IMR-90 (cell line): ENCODE measurements at regions not wholly inside any gene's neighbourhood (a gene's known extent, or its start where the extent isn't known, plus 50 kb on each side); places are given as distances from the start of the nearest gene placed in this dataset.

Experiments
- ATAC-seq: fragments of 200-7000 bp; cut with Tn5 transposase; 2 replicates; pipeline ENCODE4 v1.9.1; 2020; ENCODE audit warnings: low read depth, mild to moderate bottlenecking, moderate library complexity
- BruUV-seq: library from RNA; stranded (reverse); fragments of 400-500 nt; replicated peaks from 2 replicates; lab custom pipeline; 2021; lab: Mats Ljungman, UMichigan
- CTCF ChIA-PET: fragments of 300-600 bp; formaldehyde crosslinking; extraction: SDS; loops from one replicate; lab custom pipeline; 2021; ENCODE audit warnings: antibody characterized with exemption; lab: Yijun Ruan, JAX
- POLR2A ChIA-PET: fragments of 300-600 bp; sonication (Branson Sonifier 250); formaldehyde crosslinking; loops from one replicate; lab custom pipeline; 2022; ENCODE audit warnings: antibody characterized with exemption; ENCODE audit not compliant: unreplicated experiment; lab: Charles Lee
- DNase-seq: peaks from one replicate; pipeline ENCODE4 v3.0.0; 2013
- H2AFZ ChIP-seq: replicated peaks from 2 replicates; pipeline ENCODE3; 2013; ENCODE audit warnings: low read length, mild to moderate bottlenecking; ENCODE audit not compliant: poor library complexity
- H2AK5ac ChIP-seq: 2 replicates; pipeline ENCODE4 v1.6.1; 2013; ENCODE audit warnings: low read depth, low read length, inconsistent platforms
- H2AK9ac ChIP-seq: replicated peaks from 2 replicates; pipeline ENCODE3; 2013; ENCODE audit warnings: mild to moderate bottlenecking, low read depth, low read length, moderate library complexity; ENCODE audit not compliant: poor library complexity
- H2BK120ac ChIP-seq: 2 replicates; pipeline ENCODE4 v1.6.1; 2013; ENCODE audit warnings: low read depth, low read length, inconsistent platforms
- H2BK15ac ChIP-seq: 3 replicates; pipeline ENCODE4 v1.6.1; 2013; ENCODE audit warnings: low read depth, low read length, inconsistent platforms
- H2BK20ac ChIP-seq: 2 replicates; pipeline ENCODE4 v1.6.1; 2013; ENCODE audit warnings: low read depth, mild to moderate bottlenecking, inconsistent platforms, low read length, moderate library complexity
- H2BK5ac ChIP-seq: 2 replicates; pipeline ENCODE4 v1.6.1; 2013; ENCODE audit warnings: mild to moderate bottlenecking, low read depth, low read length, inconsistent platforms; ENCODE audit not compliant: poor library complexity, severe bottlenecking
- H3K14ac ChIP-seq: replicated peaks from 2 replicates; pipeline ENCODE4 v1.6.1; 2013; ENCODE audit warnings: low read depth, low read length, inconsistent platforms
- H3K18ac ChIP-seq: 2 replicates; pipeline ENCODE4 v1.6.1; 2013; ENCODE audit warnings: low read depth, low read length, control low read depth
- H3K23ac ChIP-seq: 2 replicates; pipeline ENCODE4 v1.6.1; 2013; ENCODE audit warnings: low read depth, low read length, inconsistent platforms
- H3K27ac ChIP-seq: 2 replicates; pipeline ENCODE4 v1.5.1; 2013; ENCODE audit warnings: mild to moderate bottlenecking, control low read depth, low read length; ENCODE audit not compliant: insufficient read depth
- H3K27me3 ChIP-seq: 2 replicates; pipeline ENCODE4 v1.6.1; 2013; ENCODE audit warnings: low read length; ENCODE audit not compliant: control insufficient read depth, insufficient read depth
- H3K36me3 ChIP-seq: 2 replicates; pipeline ENCODE4 v1.6.1; 2013; ENCODE audit warnings: low read length, mixed read lengths; ENCODE audit not compliant: control insufficient read depth, insufficient read depth
- H3K4ac ChIP-seq: 2 replicates; pipeline ENCODE4 v1.6.1; 2013; ENCODE audit warnings: low read depth, low read length, inconsistent platforms
- H3K4me1 ChIP-seq: 2 replicates; pipeline ENCODE4 v1.6.1; 2013; ENCODE audit warnings: low read length, mixed read lengths; ENCODE audit not compliant: control insufficient read depth, insufficient read depth
- H3K4me2 ChIP-seq: 2 replicates; pipeline ENCODE4 v1.6.1; 2013; ENCODE audit warnings: low read depth, mild to moderate bottlenecking, control low read depth, low read length, moderate library complexity
- H3K4me3 ChIP-seq: 2 replicates; pipeline ENCODE4 v1.5.1; 2013; ENCODE audit warnings: low read depth, mild to moderate bottlenecking, control low read depth, low read length, moderate library complexity; ENCODE audit not compliant: insufficient read depth
- H3K56ac ChIP-seq: 2 replicates; pipeline ENCODE4 v1.6.1; 2013; ENCODE audit warnings: low read length, inconsistent platforms; ENCODE audit not compliant: insufficient read depth; ENCODE audit errors: extremely low read depth
- H3K79me1 ChIP-seq, 2 experiments: 2 replicates each; pipeline ENCODE4 v1.6.1; 2013; ENCODE audit warnings: low read length in 2 of 2, inconsistent platforms in 1 of 2, low read depth in 1 of 2
- H3K9ac ChIP-seq: 2 replicates; pipeline ENCODE4 v1.6.1; 2013; ENCODE audit warnings: low read depth, low read length, control low read depth
- H3K9me1 ChIP-seq: 2 replicates; pipeline ENCODE4 v1.6.1; 2013; ENCODE audit warnings: low read length, inconsistent platforms; ENCODE audit not compliant: insufficient read depth
- H3K9me3 ChIP-seq: 2 replicates; pipeline ENCODE4 v1.6.1; 2013; ENCODE audit warnings: low read length; ENCODE audit not compliant: control insufficient read depth, insufficient read depth
- H4K20me1 ChIP-seq: 2 replicates; pipeline ENCODE4 v1.6.1; 2013; ENCODE audit warnings: low read length, inconsistent platforms; ENCODE audit not compliant: insufficient read depth
- H4K5ac ChIP-seq: 2 replicates; pipeline ENCODE4 v1.6.1; 2013; ENCODE audit warnings: mild to moderate bottlenecking, low read depth, low read length, control low read depth
- H4K8ac ChIP-seq, 2 experiments: 2 replicates each; pipeline ENCODE4 v1.6.1; 2013; ENCODE audit warnings: low read depth in 2 of 2, low read length in 2 of 2, control low read depth in 1 of 2, inconsistent platforms in 1 of 2
- H4K91ac ChIP-seq: 2 replicates; pipeline ENCODE4 v1.6.1; 2013; ENCODE audit warnings: low read depth, low read length, inconsistent platforms; ENCODE audit not compliant: insufficient read depth
- BHLHE40 ChIP-seq: fragments of 150-350 bp; IDR thresholded peaks from 2 replicates; pipeline ENCODE4 v1.6.1; 2016; ENCODE audit warnings: mild to moderate bottlenecking, low read depth, low read length
- CEBPB ChIP-seq: IDR thresholded peaks from 2 replicates; pipeline ENCODE4 v1.6.1; 2012; ENCODE audit warnings: low read depth, low read length, improper control_type of control experiment
- CHD1 ChIP-seq: IDR thresholded peaks from 2 replicates; pipeline ENCODE4 v1.6.1; 2012; ENCODE audit warnings: low read depth, low read length, improper control_type of control experiment
- FOS ChIP-seq: fragments of 150-350 bp; IDR thresholded peaks from 2 replicates; pipeline ENCODE4 v1.6.1; 2016; ENCODE audit warnings: low read depth, low read length
- MAFK ChIP-seq: IDR thresholded peaks from 2 replicates; pipeline ENCODE4 v1.6.1; 2012; ENCODE audit warnings: low read depth, low read length, improper control_type of control experiment
- MAZ ChIP-seq: IDR thresholded peaks from 2 replicates; pipeline ENCODE4 v1.6.1; 2012; ENCODE audit warnings: low read depth, mild to moderate bottlenecking, low read length, improper control_type of control experiment, moderate library complexity, borderline replicate concordance
- MXI1 ChIP-seq: IDR thresholded peaks from 2 replicates; pipeline ENCODE4 v1.6.1; 2012; ENCODE audit warnings: low read depth, mild to moderate bottlenecking, low read length, moderate library complexity, borderline replicate concordance
- NFE2L2 ChIP-seq: fragments of 150-350 bp; IDR thresholded peaks from 2 replicates; pipeline ENCODE4 v1.6.1; 2016; ENCODE audit warnings: low read depth, mild to moderate bottlenecking, low read length
- POLR2A ChIP-seq: IDR thresholded peaks from 2 replicates; pipeline ENCODE4 v1.6.1; 2012; ENCODE audit warnings: mild to moderate bottlenecking, low read depth, low read length
- RAD21 ChIP-seq: IDR thresholded peaks from 2 replicates; pipeline ENCODE4 v1.6.1; 2012; ENCODE audit warnings: low read length, improper control_type of control experiment
- RCOR1 ChIP-seq: IDR thresholded peaks from 2 replicates; pipeline ENCODE4 v1.6.1; 2012; ENCODE audit warnings: mild to moderate bottlenecking, low read length, improper control_type of control experiment; ENCODE audit not compliant: insufficient replicate concordance
- RFX5 ChIP-seq: IDR thresholded peaks from 2 replicates; pipeline ENCODE4 v1.8.0; 2012; ENCODE audit warnings: low read depth, mild to moderate bottlenecking, low read length, moderate library complexity
- SMC3 ChIP-seq: fragments of 150-350 bp; IDR thresholded peaks from 2 replicates; pipeline ENCODE4 v1.6.1; 2016; ENCODE audit warnings: low read depth, mild to moderate bottlenecking, antibody characterized with exemption, low read length, moderate library complexity
- dilution Hi-C: fragments of 300-500 bp; cut with HindIII; formaldehyde crosslinking; loops from one replicate; pipeline ENCODE4 v1.14.3; 2018; ENCODE audit warnings: low sequenced_read_pairs; ENCODE audit not compliant: unreplicated experiment
- in situ Hi-C: fragments of 300-500 bp; cut with MboI; formaldehyde crosslinking; loops from 3 replicates; pipeline ENCODE4 v1.14.3; 2019; ENCODE audit warnings: low sequenced_read_pairs, inconsistent platforms, mixed read lengths
- intact Hi-C: fragments of 100-400 bp; cut with micrococcal nuclease; formaldehyde crosslinking; loops from 2 replicates; pipeline ENCODE4 v1.10.0; 2022
- TF ChIP-seq, protein P1 (sequence below): fragments of 150-350 bp; IDR thresholded peaks from 2 replicates; pipeline ENCODE4 v1.6.1; 2016; ENCODE audit warnings: low read depth, mild to moderate bottlenecking, low read length, moderate library complexity, borderline replicate concordance
- TF ChIP-seq, protein P2 (sequence below): fragments of 150-350 bp; IDR thresholded peaks from 2 replicates; pipeline ENCODE4 v1.6.1; 2017; ENCODE audit warnings: mild to moderate bottlenecking, antibody characterized with exemption, low read length, low read depth
- TF ChIP-seq, protein P3 (sequence below): conservative IDR thresholded peaks from 2 replicates; pipeline ENCODE4 v1.5.1; 2012; ENCODE audit warnings: mild to moderate bottlenecking, low read depth, low read length, improper control_type of control experiment

GRCh38 chr6:86859513-86859912 lies 77.8 kb upstream of the HTR1E start:
- no peak overlapping the region for H3K4me3 ChIP-seq
- CTCF ChIA-PET, result no interaction called here
- H4K8ac ChIP-seq, result no peak overlapping the region
- H3K23ac ChIP-seq, result no peak overlapping the region
- H3K4ac ChIP-seq, result no peak overlapping the region
- H3K9me3 ChIP-seq, result no peaks in the 10 kb centered on the region
- TF ChIP-seq RCOR1, result no peak
- TF ChIP-seq FOS, result no peak
- no peak for TF ChIP-seq CEBPB
- TF ChIP-seq MAZ, result no peak
- TF ChIP-seq NFE2L2, result no peak
- no peak for TF ChIP-seq MXI1
- no peak for TF ChIP-seq BHLHE40
- TF ChIP-seq MAFK, result no peak
- TF ChIP-seq CHD1, result no peak
- no peak for TF ChIP-seq SMC3
- no peak for TF ChIP-seq RFX5
- TF ChIP-seq POLR2A, result no peak
- TF ChIP-seq, protein P1, sequence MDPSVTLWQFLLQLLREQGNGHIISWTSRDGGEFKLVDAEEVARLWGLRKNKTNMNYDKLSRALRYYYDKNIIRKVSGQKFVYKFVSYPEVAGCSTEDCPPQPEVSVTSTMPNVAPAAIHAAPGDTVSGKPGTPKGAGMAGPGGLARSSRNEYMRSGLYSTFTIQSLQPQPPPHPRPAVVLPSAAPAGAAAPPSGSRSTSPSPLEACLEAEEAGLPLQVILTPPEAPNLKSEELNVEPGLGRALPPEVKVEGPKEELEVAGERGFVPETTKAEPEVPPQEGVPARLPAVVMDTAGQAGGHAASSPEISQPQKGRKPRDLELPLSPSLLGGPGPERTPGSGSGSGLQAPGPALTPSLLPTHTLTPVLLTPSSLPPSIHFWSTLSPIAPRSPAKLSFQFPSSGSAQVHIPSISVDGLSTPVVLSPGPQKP, result no peak
- TF ChIP-seq, protein P2, sequence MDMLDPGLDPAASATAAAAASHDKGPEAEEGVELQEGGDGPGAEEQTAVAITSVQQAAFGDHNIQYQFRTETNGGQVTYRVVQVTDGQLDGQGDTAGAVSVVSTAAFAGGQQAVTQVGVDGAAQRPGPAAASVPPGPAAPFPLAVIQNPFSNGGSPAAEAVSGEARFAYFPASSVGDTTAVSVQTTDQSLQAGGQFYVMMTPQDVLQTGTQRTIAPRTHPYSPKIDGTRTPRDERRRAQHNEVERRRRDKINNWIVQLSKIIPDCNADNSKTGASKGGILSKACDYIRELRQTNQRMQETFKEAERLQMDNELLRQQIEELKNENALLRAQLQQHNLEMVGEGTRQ, result no peak
- TF ChIP-seq RAD21, result no peak
- TF ChIP-seq, protein P3, sequence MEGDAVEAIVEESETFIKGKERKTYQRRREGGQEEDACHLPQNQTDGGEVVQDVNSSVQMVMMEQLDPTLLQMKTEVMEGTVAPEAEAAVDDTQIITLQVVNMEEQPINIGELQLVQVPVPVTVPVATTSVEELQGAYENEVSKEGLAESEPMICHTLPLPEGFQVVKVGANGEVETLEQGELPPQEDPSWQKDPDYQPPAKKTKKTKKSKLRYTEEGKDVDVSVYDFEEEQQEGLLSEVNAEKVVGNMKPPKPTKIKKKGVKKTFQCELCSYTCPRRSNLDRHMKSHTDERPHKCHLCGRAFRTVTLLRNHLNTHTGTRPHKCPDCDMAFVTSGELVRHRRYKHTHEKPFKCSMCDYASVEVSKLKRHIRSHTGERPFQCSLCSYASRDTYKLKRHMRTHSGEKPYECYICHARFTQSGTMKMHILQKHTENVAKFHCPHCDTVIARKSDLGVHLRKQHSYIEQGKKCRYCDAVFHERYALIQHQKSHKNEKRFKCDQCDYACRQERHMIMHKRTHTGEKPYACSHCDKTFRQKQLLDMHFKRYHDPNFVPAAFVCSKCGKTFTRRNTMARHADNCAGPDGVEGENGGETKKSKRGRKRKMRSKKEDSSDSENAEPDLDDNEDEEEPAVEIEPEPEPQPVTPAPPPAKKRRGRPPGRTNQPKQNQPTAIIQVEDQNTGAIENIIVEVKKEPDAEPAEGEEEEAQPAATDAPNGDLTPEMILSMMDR, result no peak
- H2BK5ac ChIP-seq, result no peak overlapping the region
- H4K20me1 ChIP-seq, result no peaks in the 10 kb centered on the region
- in situ Hi-C loops (loop anchor here (25.0 kb wide), 1 partner anchor 1097 kb away; no protein-coding TSS in a partner anchor), dilution Hi-C loops (no loop called here), intact Hi-C loops (no loop called here)
- H3K79me1 ChIP-seq, result no peaks in the 10 kb centered on the region
- no peak overlapping the region for H2BK15ac ChIP-seq
- DNase-seq, result no peak
- H2AFZ ChIP-seq, result no peak overlapping the region
- no peak overlapping the region for H2BK120ac ChIP-seq
- no peak overlapping the region for H2BK20ac ChIP-seq
- no peak overlapping the region for H3K56ac ChIP-seq
- H3K36me3 ChIP-seq, result no peaks in the 10 kb centered on the region
- H3K4me1 ChIP-seq, result no peaks in the 10 kb centered on the region
- BruUV-seq, result no TSS peak
- no peak overlapping the region for H3K18ac ChIP-seq
- no peak overlapping the region for H2AK5ac ChIP-seq
- no peak overlapping the region for H3K27ac ChIP-seq
- H3K14ac ChIP-seq, result no peak overlapping the region
- no peaks in the 10 kb centered on the region for H3K9me1 ChIP-seq
- POLR2A ChIA-PET, result no interaction called here
- no peak overlapping the region for H4K91ac ChIP-seq
- H2AK9ac ChIP-seq, result no peak overlapping the region
- no peak overlapping the region for H3K9ac ChIP-seq
- H4K5ac ChIP-seq, result no peak overlapping the region
- H3K4me2 ChIP-seq, result no peak overlapping the region
- H3K27me3 ChIP-seq, result no peaks in the 10 kb centered on the region
- no peak for ATAC-seq
